Keratinocyte (primary cell): ENCODE measurements at regions not wholly inside any gene's neighbourhood (a gene's known extent, or its start where the extent isn't known, plus 50 kb on each side); places are given as distances from the start of the nearest gene placed in this dataset.

ENCODE experiments used
- EZH2 ChIP-seq: IDR thresholded peaks from one replicate; pipeline ENCODE4 v1.6.1; 2012; ENCODE audit warnings: inconsistent platforms, mild to moderate bottlenecking, low read length, moderate library complexity
- TF ChIP-seq, protein P1 (sequence below), 3 experiments: IDR thresholded peaks in 1 of 3; conservative IDR thresholded peaks in 1 of 3; optimal IDR thresholded peaks in 1 of 3; 2 replicates in 2 of 3; 3 replicates in 1 of 3; pipeline versions ENCODE3 to v1.5.1; 2011; ENCODE audit warnings: low read length in 3 of 3, mild to moderate bottlenecking in 3 of 3, moderate library complexity in 2 of 3, control low read depth in 1 of 3, inconsistent platforms in 1 of 3; ENCODE audit not compliant: insufficient read depth in 2 of 3; ENCODE audit errors: extremely low read depth in 1 of 3

GRCh38 chr4:22873899-22874298 lies 181.2 kb downstream of the GBA3 start:
- TF ChIP-seq, protein P1, sequence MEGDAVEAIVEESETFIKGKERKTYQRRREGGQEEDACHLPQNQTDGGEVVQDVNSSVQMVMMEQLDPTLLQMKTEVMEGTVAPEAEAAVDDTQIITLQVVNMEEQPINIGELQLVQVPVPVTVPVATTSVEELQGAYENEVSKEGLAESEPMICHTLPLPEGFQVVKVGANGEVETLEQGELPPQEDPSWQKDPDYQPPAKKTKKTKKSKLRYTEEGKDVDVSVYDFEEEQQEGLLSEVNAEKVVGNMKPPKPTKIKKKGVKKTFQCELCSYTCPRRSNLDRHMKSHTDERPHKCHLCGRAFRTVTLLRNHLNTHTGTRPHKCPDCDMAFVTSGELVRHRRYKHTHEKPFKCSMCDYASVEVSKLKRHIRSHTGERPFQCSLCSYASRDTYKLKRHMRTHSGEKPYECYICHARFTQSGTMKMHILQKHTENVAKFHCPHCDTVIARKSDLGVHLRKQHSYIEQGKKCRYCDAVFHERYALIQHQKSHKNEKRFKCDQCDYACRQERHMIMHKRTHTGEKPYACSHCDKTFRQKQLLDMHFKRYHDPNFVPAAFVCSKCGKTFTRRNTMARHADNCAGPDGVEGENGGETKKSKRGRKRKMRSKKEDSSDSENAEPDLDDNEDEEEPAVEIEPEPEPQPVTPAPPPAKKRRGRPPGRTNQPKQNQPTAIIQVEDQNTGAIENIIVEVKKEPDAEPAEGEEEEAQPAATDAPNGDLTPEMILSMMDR (optimal IDR thresholded peaks at IDR 0.05 in 1 of 3, IDR thresholded peaks at IDR 0.05 in 1 of 3, conservative IDR thresholded peaks at IDR 0.05 in 1 of 3; ENCODE audit: extremely low read depth in 1 of 3, insufficient read depth in 2 of 3, low read length in 3 of 3) = no peak
- TF ChIP-seq EZH2 = no peak
